ENCODE measurements at regions not wholly inside any gene's neighbourhood (a gene's known extent, or its start where the extent isn't known, plus 50 kb on each side); places are given as distances from the start of the nearest gene placed in this dataset.

DNA sequence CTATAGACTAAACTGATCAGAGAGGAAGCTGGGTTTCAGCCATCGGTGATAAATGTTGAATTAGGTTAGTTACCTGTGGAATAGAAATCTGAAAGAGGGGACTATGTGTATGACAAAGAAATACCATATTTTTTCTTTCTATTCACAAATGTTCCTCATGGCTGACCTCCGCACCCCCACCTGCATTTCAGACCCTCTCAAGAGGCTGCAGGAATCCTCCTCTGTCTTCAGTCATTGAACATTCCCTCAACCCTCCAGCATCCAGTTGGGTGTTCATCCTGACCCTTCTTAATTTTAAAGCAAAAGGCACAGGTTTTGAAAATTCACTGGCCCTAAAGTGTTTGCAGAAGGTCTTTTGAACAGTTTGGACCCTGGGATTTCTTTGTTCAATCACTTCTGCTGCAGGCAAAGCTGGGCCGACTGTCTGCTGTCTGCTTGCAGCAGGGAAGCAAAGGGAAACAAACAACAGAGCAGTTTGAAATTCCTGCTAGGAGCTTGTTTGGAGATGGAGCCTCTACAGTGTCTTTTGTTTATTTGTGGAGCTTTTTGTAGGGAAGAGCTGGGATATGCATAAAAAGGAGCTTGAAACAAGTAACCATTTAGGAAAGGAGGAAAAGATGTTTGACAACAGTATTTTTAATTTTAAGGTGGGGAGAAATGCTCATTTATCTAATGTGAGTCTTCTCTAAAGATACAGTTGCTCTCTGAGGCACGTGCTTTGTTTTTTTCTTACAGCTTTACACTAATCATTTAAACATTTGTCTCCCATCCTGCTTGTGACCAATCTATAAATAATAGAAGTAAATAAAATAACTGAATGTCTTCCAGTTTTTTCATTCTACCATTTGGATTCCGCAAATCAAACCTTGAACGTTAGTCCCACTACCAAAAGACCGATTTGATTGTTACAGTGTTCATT lies 213.3 kb upstream of the MMADHC start:
- no peak overlapping the region for H3K4me3 ChIP-seq
- H3K27me3 ChIP-seq: no peaks in the 10 kb centered on the region
- no peaks in the 10 kb centered on the region for H3K9me3 ChIP-seq
- intact Hi-C loops (cut with DNase I): no loop called here
- no peak for DNase-seq (ENCODE audit: low spot score in 2 of 2)
- H3K27ac ChIP-seq: no peak overlapping the region
- H3K4me1 ChIP-seq: no peaks in the 10 kb centered on the region
- H3K36me3 ChIP-seq: no peaks in the 10 kb centered on the region
- TF ChIP-seq, protein P1, sequence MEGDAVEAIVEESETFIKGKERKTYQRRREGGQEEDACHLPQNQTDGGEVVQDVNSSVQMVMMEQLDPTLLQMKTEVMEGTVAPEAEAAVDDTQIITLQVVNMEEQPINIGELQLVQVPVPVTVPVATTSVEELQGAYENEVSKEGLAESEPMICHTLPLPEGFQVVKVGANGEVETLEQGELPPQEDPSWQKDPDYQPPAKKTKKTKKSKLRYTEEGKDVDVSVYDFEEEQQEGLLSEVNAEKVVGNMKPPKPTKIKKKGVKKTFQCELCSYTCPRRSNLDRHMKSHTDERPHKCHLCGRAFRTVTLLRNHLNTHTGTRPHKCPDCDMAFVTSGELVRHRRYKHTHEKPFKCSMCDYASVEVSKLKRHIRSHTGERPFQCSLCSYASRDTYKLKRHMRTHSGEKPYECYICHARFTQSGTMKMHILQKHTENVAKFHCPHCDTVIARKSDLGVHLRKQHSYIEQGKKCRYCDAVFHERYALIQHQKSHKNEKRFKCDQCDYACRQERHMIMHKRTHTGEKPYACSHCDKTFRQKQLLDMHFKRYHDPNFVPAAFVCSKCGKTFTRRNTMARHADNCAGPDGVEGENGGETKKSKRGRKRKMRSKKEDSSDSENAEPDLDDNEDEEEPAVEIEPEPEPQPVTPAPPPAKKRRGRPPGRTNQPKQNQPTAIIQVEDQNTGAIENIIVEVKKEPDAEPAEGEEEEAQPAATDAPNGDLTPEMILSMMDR (IDR thresholded peaks at IDR 0.05): no peak

DNA sequence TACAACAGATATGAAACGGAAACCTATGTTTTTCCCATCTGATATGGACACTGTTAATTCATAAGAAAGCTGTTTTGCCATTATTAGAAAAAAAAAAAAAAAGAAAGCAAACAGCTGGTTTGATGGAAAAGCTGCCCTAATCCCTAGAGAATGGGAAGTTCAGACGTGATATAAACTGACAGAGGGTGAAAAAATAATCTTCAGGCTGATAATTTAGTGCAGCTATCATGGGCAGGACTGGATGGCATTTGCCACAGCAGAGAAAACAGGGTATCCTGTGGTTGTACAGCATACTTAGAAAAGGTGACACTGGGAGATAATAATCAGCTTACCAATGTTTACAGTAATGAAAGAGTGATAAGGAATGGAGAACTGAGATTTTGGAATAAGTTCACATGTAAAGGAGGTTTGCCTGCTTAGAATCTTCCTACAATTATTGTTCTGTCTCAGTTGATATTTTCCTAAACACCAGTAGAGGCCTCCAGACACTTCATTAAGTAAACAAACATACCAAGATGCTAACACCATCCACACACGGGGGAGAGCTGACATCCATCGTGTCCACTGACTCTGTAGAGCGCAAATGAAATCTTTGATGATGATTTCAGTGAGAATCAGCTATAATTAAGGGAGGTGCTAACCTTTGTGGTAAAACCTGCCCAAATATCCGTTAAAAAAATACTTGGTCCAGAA lies 211.6 kb upstream of the MMADHC start:
- Histone ChIP-seq H3K27me3 (no peaks in the 10 kb centered on the region), H3K27ac (no peak overlapping the region), H3K36me3 (no peaks in the 10 kb centered on the region), H3K4me3 (no peak overlapping the region), H3K9me3 (no peaks in the 10 kb centered on the region), H3K4me1 (no peaks in the 10 kb centered on the region)
- intact Hi-C loops (cut with DNase I): no loop called here
- DNase-seq (ENCODE audit: low spot score in 2 of 2): no peak
- TF ChIP-seq, protein P1 (IDR thresholded peaks at IDR 0.05): peak in 1 of 3 experiments; percentile 18

DNA sequence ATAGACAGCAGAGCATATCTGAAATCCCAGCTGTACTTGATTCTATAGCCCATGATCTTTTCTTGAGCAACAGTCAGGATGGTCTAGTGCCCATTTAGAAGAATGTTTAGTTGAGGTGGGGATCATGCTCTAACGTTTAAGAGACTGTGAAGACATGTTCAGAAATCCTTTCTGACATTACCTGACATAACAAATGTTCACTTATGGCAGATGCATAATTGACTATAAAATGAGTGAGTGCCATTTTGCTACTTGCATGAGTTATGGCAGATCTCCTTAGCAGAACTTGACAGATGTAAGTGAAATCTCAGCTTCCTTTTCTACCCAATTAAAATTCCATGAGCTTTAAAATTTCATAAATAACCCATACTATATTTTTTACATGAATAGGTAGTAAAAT lies 209.5 kb upstream of the MMADHC start:
- intact Hi-C loops (cut with DNase I): no loop called here
- no peak for DNase-seq (ENCODE audit: low spot score in 2 of 2)
- Histone ChIP-seq H3K27me3 (no peaks in the 10 kb centered on the region), H3K36me3 (no peaks in the 10 kb centered on the region), H3K4me1 (no peaks in the 10 kb centered on the region), H3K9me3 (no peaks in the 10 kb centered on the region), H3K4me3 (no peak overlapping the region), H3K27ac (no peak overlapping the region)
- TF ChIP-seq, protein P1 (IDR thresholded peaks at IDR 0.05): no peak

DNA sequence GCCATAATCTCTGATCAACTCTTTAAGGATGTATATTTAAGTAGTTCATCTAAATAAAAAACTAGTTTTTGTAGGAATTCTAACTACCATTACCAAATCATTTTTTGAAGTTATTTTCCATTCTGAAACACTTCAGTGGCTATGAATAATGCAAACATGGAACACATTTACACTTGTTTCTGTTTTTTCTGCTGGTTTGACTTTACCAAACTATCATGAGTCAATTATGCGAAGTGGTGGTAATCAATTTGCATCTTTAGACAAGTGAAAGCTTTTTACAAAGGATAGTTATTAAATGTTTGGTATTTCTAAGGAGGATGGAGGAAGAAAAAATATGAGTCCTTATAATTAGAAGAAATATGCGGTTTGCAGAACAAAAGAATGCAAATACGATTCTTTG lies 202.0 kb upstream of the MMADHC start:
- Histone ChIP-seq H3K27me3 (no peaks in the 10 kb centered on the region), H3K27ac (no peak overlapping the region), H3K9me3 (no peaks in the 10 kb centered on the region), H3K4me1 (no peaks in the 10 kb centered on the region), H3K4me3 (no peak overlapping the region), H3K36me3 (no peaks in the 10 kb centered on the region)
- no peak for DNase-seq (ENCODE audit: low spot score in 2 of 2)
- intact Hi-C loops (cut with DNase I): no loop called here
- TF ChIP-seq, protein P1 (IDR thresholded peaks at IDR 0.05): no peak

DNA sequence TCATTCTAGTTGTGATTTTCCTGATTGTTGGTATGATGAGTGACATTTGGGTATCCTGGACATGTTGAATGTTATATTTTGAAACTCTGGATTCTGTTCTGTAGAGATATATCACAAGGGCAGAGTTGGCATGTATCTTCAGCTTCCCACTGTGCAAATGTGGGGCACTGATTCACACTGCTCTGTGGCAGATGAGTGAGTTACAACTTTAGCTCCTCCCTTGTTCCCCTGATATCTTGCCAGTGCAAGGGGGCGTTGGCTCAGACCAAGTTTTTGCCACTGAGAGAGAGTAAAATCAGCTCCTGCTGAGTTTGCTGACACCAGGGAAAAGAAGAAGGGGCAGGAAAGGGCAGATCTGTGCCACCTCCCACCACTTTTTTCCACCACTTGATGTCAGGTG lies 199.6 kb upstream of the MMADHC start:
- TF ChIP-seq, protein P1 (IDR thresholded peaks at IDR 0.05): no peak
- Histone ChIP-seq H3K27me3 (no peaks in the 10 kb centered on the region), H3K4me3 (no peak overlapping the region), H3K4me1 (no peaks in the 10 kb centered on the region), H3K27ac (no peak overlapping the region), H3K9me3 (no peaks in the 10 kb centered on the region), H3K36me3 (no peaks in the 10 kb centered on the region)
- no peak for DNase-seq (ENCODE audit: low spot score in 2 of 2)
- intact Hi-C loops (cut with DNase I): no loop called here
